Esophagus muscularis mucosa (tissue), 4 donors: ENCODE measurements at regions not wholly inside any gene's neighbourhood (a gene's known extent, or its start where the extent isn't known, plus 50 kb on each side); places are given as distances from the start of the nearest gene placed in this dataset.
A peak's percentile ranks its signal among the peaks of the same experiment; 100 is the strongest.

Source experiments
- DNase-seq: peaks from one replicate; pipeline ENCODE4 v3.0.0-alpha.2; 2017; ENCODE audit errors: extremely low spot score
- H3K27ac ChIP-seq, 4 donors: fragments of 200-600 bp; sonication (generic); replicated peaks in 1 of 4; 1 replicate in 3 of 4; 2 replicates in 1 of 4; pipeline ENCODE4 v1.5.1; 2016 to 2019; ENCODE audit warnings: mild to moderate bottlenecking in 1 of 4
- H3K27me3 ChIP-seq, 4 donors: fragments of 200-600 bp; sonication (generic); one replicate each; pipeline versions ENCODE4 v1.5.1 to v1.6.0; 2016 to 2019
- H3K36me3 ChIP-seq, 4 donors: fragments of 200-600 bp; sonication (generic); one replicate each; pipeline ENCODE4 v1.5.1; 2016 to 2019
- H3K4me1 ChIP-seq, 4 donors: fragments of 200-600 bp; sonication (generic); one replicate each; pipeline ENCODE4 v1.5.1; 2016 to 2019
- H3K4me3 ChIP-seq, 4 donors: fragments of 200-600 bp; sonication (generic); 1 replicate in 2 of 4; 2 replicates in 2 of 4; pipeline ENCODE4 v1.5.1; 2016 to 2019; ENCODE audit warnings: mild to moderate bottlenecking in 4 of 4, moderate library complexity in 1 of 4
- H3K9me3 ChIP-seq, 4 donors: fragments of 200-600 bp; sonication (generic); 1 replicate in 3 of 4; 2 replicates in 1 of 4; pipeline ENCODE4 v1.5.1; 2016 to 2019
- CTCF ChIP-seq, 3 experiments: fragments of 200-600 bp in 2 of 3; fragments of 450-650 bp in 1 of 3; sonication (generic) in 2 of 3; IDR thresholded peaks; one replicate each; pipeline ENCODE4 v1.5.1; 2017 to 2019; ENCODE audit warnings: antibody characterized with exemption in 3 of 3, mild to moderate bottlenecking in 2 of 3, moderate library complexity in 1 of 3
- EP300 ChIP-seq: sonication (generic); formaldehyde crosslinking; IDR thresholded peaks from one replicate; pipeline ENCODE4 v1.6.1; 2017; ENCODE audit warnings: antibody characterized with exemption
- POLR2A ChIP-seq: fragments of 450-650 bp; IDR thresholded peaks from one replicate; pipeline ENCODE4 v1.6.1; 2017; ENCODE audit warnings: antibody characterized with exemption, moderate library complexity, mild to moderate bottlenecking, low read depth
- POLR2AphosphoS5 ChIP-seq, 2 donors: sonication (generic); formaldehyde crosslinking; IDR thresholded peaks; one replicate each; pipeline ENCODE4 v1.6.1; 2017; ENCODE audit warnings: antibody characterized with exemption in 2 of 2
- WGBS: methylation state at CpG from one replicate; pipeline ENCODE4 v1.1.5; 2018; 5-methylcytosine and 5-hydroxymethylcytosine counted together
- intact Hi-C: fragments of 100-400 bp; cut with DNase I; formaldehyde crosslinking; loops from one replicate; pipeline ENCODE4 v1.15.1; 2023

- peak; percentile 29 for DNase-seq
- TF ChIP-seq CTCF (IDR thresholded peaks at IDR 0.05) (no peak), POLR2AphosphoS5 (IDR thresholded peaks at IDR 0.05) (no peak), POLR2A (no peak), EP300 (no peak)
- intact Hi-C loops: no loop called here
Measured at GRCh38 chr9:105858877-105859276, 164.5 kb downstream of the TMEM38B start.

GRCh38 chr9:105859428-105860091, 165.2 kb downstream of the TMEM38B start:
- Histone ChIP-seq H3K27me3 (no peaks in the 10 kb centered on the region), H3K9me3 (no peaks in the 10 kb centered on the region), H3K4me1 (no peaks in the 10 kb centered on the region), H3K36me3 (no peaks in the 10 kb centered on the region), H3K4me3 (no peak overlapping the region), H3K27ac (no peak overlapping the region)
- TF ChIP-seq EP300 (no peak), POLR2A (no peak), POLR2AphosphoS5 (IDR thresholded peaks at IDR 0.05) (no peak), CTCF (IDR thresholded peaks at IDR 0.05) (no peak)
- DNase-seq: no peak
- intact Hi-C loops: no loop called here

More at GRCh38 chr9:105858877-105859276, 164.5 kb downstream of the TMEM38B start:
- Histone ChIP-seq H3K4me3 (no peak overlapping the region), H3K9me3 (no peaks in the 10 kb centered on the region), H3K27me3 (no peaks in the 10 kb centered on the region), H3K4me1 (no peaks in the 10 kb centered on the region), H3K36me3 (no peaks in the 10 kb centered on the region), H3K27ac (no peak overlapping the region)

GRCh38 chr9:105860516-105860915, 166.2 kb downstream of the TMEM38B start:
- TF ChIP-seq POLR2AphosphoS5 (IDR thresholded peaks at IDR 0.05) (no peak), POLR2A (no peak), EP300 (no peak), CTCF (IDR thresholded peaks at IDR 0.05) (no peak)
- H3K27ac ChIP-seq: no peak overlapping the region
- H3K4me3 ChIP-seq: no peak overlapping the region
- no peaks in the 10 kb centered on the region for H3K27me3 ChIP-seq
- H3K36me3 ChIP-seq: no peaks in the 10 kb centered on the region
- intact Hi-C loops: no loop called here
- WGBS: 83% methylated on average over 2 of the region's 2 CpGs
- H3K9me3 ChIP-seq: no peaks in the 10 kb centered on the region
- no peaks in the 10 kb centered on the region for H3K4me1 ChIP-seq
- DNase-seq: no peak

- Histone ChIP-seq H3K4me3 (no peak overlapping the region), H3K4me1 (no peaks in the 10 kb centered on the region), H3K36me3 (no peaks in the 10 kb centered on the region), H3K27ac (no peak overlapping the region), H3K27me3 (no peaks in the 10 kb centered on the region), H3K9me3 (no peaks in the 10 kb centered on the region)
- WGBS: 79% methylated on average over 2 of the region's 2 CpGs
- intact Hi-C loops: no loop called here
- no peak for DNase-seq
- TF ChIP-seq POLR2A (no peak), POLR2AphosphoS5 (IDR thresholded peaks at IDR 0.05) (no peak), EP300 (no peak), CTCF (IDR thresholded peaks at IDR 0.05) (no peak)
Measured at GRCh38 chr9:105861972-105862371, 167.6 kb downstream of the TMEM38B start.

- intact Hi-C loops: no loop called here
- Histone ChIP-seq H3K9me3 (no peaks in the 10 kb centered on the region), H3K4me3 (no peak overlapping the region), H3K36me3 (no peaks in the 10 kb centered on the region), H3K27ac (no peak overlapping the region), H3K27me3 (no peaks in the 10 kb centered on the region), H3K4me1 (no peaks in the 10 kb centered on the region)
- WGBS: 67% methylated on average over 6 of the region's 6 CpGs
- peak; percentile 77 for DNase-seq
- TF ChIP-seq POLR2AphosphoS5 (IDR thresholded peaks at IDR 0.05) (no peak), CTCF (IDR thresholded peaks at IDR 0.05) (no peak), POLR2A (no peak), EP300 (no peak)
Measured at GRCh38 chr9:105864248-105864898, 170.0 kb downstream of the TMEM38B start.
